ENCODE measurements at regions not wholly inside any gene's neighbourhood (a gene's known extent, or its start where the extent isn't known, plus 50 kb on each side); places are given as distances from the start of the nearest gene placed in this dataset.

- TF ChIP-seq CTCF (IDR thresholded peaks at IDR 0.05) (peak in 1 of 3 experiments; percentile 20), POLR2A (IDR thresholded peaks at IDR 0.05) (no peak), POLR2AphosphoS5 (IDR thresholded peaks at IDR 0.05; ENCODE audit: insufficient read depth in 1 of 2, low read depth in 1 of 2) (no peak)
Observed at GRCh38 chr4:64781737-64782326, 372.6 kb upstream of the TECRL start.

Measured in vagina (tissue), 2 donors.